ENCODE measurements at regions not wholly inside any gene's neighbourhood (a gene's known extent, or its start where the extent isn't known, plus 50 kb on each side); places are given as distances from the start of the nearest gene placed in this dataset.

GRCh38 chr5:38009749-38010358, 170.0 kb upstream of the GDNF start:
- TF ChIP-seq CTCF (IDR thresholded peaks at IDR 0.05) (no peak), POLR2A (IDR thresholded peaks at IDR 0.05) (no peak), EP300 (IDR thresholded peaks at IDR 0.05) (no peak)
